Ishikawa (cell line): ENCODE measurements at regions not wholly inside any gene's neighbourhood (a gene's known extent, or its start where the extent isn't known, plus 50 kb on each side); places are given as distances from the start of the nearest gene placed in this dataset.

Source experiments
- CEBPB ChIP-seq: IDR thresholded peaks from 2 replicates; pipeline ENCODE4 v1.6.1; 2012
- CREB1 ChIP-seq: IDR thresholded peaks from 2 replicates; pipeline ENCODE4 v1.6.1; 2012; ENCODE audit warnings: low read depth
- EGR1 ChIP-seq: IDR thresholded peaks from 2 replicates; pipeline ENCODE4 v1.6.1; 2012
- EP300 ChIP-seq: IDR thresholded peaks from 2 replicates; pipeline ENCODE4 v1.6.1; 2012; ENCODE audit warnings: borderline replicate concordance
- FOXM1 ChIP-seq: IDR thresholded peaks from 2 replicates; pipeline ENCODE4 v1.6.1; 2012; ENCODE audit warnings: low read depth, borderline replicate concordance
- MAX ChIP-seq: IDR thresholded peaks from 2 replicates; pipeline ENCODE4 v1.6.1; 2012
- NFIC ChIP-seq: IDR thresholded peaks from 2 replicates; pipeline ENCODE4 v1.6.1; 2012
- RAD21 ChIP-seq: IDR thresholded peaks from 2 replicates; pipeline ENCODE4 v1.6.1; 2012; ENCODE audit warnings: low read depth
- REST ChIP-seq: IDR thresholded peaks from 2 replicates; pipeline ENCODE4 v1.6.1; 2012; ENCODE audit warnings: low read depth, mild to moderate bottlenecking
- TAF1 ChIP-seq: IDR thresholded peaks from 2 replicates; pipeline ENCODE4 v1.6.1; 2012; ENCODE audit warnings: low read depth, mild to moderate bottlenecking
- TCF12 ChIP-seq: IDR thresholded peaks from 2 replicates; pipeline ENCODE4 v1.6.1; 2012; ENCODE audit warnings: low read depth
- TEAD4 ChIP-seq: IDR thresholded peaks from 2 replicates; pipeline ENCODE4 v1.6.1; 2012
- ZBTB7A ChIP-seq: IDR thresholded peaks from 2 replicates; pipeline ENCODE4 v1.6.1; 2012; ENCODE audit warnings: low read depth
- TF ChIP-seq, protein P1 (sequence below): IDR thresholded peaks from 2 replicates; pipeline ENCODE4 v1.6.1; 2012

- TF ChIP-seq MAX (no peak), NFIC (no peak), ZBTB7A (no peak), REST (no peak), FOXM1 (no peak), RAD21 (no peak), CREB1 (no peak), EP300 (no peak), CEBPB (no peak), EGR1 (no peak), TAF1 (no peak), TCF12 (no peak), TEAD4 (no peak)
- TF ChIP-seq, protein P1, sequence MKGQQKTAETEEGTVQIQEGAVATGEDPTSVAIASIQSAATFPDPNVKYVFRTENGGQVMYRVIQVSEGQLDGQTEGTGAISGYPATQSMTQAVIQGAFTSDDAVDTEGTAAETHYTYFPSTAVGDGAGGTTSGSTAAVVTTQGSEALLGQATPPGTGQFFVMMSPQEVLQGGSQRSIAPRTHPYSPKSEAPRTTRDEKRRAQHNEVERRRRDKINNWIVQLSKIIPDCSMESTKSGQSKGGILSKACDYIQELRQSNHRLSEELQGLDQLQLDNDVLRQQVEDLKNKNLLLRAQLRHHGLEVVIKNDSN: no peak
Observed at GRCh38 chr7:138398857-138399256, 61.2 kb upstream of the TRIM24 start.
